NCI-H2107 treated with DMSO at 0.1 percent for 48 hours (cell line): ENCODE measurements at regions not wholly inside any gene's neighbourhood (a gene's known extent, or its start where the extent isn't known, plus 50 kb on each side); places are given as distances from the start of the nearest gene placed in this dataset.
"Not testable (repeated sequence)": the region's sequence is repeated elsewhere in the genome, so short reads cannot be mapped to it uniquely, and the experiment has no call there.

Source experiments
- DNase-seq: peaks from one replicate; lab custom pipeline; 2025; ENCODE audit not compliant: unreplicated experiment; lab: John Stamatoyannopoulos, UW

DNA sequence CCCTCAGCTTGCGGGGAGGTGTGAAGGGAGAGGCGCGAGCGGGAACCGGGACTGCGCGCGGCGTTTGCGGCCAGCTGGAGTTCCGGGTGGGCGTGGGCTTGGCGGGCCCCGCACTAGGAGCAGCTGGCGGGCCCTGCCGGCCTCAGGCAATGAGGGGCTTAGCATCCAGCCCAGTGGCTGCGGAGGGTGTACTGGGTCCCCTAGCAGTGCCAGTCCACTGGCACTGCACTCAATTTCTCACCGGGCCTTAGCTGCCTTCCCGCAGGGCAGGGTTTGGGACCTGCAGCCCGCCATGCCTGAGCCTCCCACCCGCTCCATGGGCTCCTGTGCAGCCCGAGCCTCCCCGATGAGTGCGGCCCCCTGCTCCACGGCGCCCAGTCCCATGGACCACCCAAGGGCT lies 163.5 kb upstream of the PTCH1 start:
- not testable (repeated sequence) for DNase-seq

DNA sequence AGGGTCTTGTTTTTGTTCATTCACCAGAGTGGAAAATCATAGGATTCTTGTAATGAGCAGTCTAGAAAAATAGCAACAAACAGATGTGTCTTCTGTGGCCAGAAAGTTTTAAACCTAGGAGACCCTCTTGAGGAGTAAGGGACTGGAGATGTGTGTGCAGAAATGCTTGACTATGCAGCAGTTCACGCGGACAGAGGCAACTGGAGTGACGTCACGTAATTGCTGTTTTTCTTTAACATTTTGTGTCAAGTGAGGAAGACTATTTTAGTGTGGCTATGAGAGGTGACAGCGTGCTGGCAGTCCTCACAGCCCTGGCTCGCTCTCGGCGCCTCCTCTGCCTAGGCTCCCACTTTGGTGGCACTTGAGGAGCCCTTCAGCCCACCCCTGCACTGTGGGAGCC lies 163.1 kb upstream of the PTCH1 start:
- no peak for DNase-seq

DNA sequence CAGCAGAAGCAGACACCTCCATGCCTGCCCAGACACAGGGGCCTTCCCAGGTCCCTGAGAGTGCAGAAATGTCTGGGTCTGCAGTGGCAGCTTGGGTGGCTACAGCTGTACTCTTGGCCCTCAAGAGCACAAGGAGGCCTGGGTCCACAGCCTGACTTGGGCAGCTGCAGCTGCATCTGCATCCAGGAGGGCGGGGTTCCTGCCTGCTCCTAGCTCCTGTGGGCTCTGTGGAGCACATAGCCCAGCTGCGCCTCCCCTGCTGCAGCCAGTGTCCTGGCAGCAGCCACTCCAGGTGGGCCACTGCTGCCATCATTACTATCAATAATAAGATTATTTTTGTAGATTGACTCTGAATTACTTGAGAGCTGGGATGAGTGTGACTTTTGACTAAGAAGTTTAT lies 162.0 kb upstream of the PTCH1 start:
- no peak for DNase-seq

DNA sequence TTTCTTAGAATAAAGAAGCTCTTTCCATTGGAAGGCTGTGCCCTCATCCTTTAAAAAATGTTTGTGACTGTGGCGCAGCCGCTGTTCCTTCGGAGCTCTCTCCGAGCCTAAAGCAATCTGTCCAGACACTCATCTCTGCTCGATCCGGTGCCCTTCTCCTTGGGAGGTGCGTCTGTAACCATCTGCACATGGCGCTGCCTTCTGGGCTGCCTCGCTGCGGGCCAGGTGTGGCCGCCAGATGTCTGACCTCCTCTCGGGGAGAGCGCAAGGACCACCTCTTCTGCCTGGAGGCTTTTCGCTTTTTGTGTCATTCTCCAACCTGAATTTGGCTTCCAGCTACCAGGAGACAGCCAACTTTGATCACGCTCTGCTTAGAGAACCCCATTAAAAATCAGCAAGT lies 153.4 kb upstream of the PTCH1 start:
- DNase-seq: no peak

DNA sequence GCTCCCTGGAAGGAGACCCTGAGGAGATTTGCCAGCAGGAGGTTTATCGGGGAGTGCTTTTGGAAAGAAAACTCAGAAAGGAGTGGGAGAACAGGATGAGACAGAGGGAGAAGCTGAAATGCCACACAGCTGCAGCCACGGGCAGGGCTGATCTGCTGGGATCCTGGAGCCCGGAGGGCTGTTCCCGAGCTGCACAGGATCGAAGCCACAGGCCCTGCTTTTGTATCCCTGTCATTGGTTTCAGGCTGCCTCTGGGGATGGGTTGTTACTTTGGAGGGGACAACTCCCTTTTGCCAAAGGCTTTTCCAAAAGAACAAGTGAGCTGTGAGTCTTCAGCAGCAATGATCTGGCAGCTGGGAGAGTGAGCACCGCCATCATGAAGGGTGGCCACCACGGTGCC lies 152.5 kb upstream of the PTCH1 start:
- no peak for DNase-seq

DNA sequence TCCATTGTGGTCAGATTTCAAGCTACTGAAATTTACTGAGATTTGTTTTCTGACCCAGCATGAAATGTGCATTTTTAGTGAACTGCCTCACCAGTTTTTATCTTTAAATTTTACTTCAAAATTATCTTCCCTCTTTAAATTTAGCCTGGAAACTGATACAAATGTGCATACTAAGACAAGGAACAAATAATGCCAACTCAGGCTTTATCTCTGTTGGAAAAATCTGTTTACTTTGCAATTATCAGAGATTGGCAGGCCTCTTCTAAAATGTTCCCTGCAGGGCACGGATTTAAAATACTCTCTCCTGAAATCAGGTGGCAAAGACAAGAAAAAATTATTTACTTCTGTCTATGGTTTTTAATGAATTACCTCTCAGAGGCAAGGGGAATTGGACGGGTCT lies 151.0 kb upstream of the PTCH1 start:
- DNase-seq: no peak

DNA sequence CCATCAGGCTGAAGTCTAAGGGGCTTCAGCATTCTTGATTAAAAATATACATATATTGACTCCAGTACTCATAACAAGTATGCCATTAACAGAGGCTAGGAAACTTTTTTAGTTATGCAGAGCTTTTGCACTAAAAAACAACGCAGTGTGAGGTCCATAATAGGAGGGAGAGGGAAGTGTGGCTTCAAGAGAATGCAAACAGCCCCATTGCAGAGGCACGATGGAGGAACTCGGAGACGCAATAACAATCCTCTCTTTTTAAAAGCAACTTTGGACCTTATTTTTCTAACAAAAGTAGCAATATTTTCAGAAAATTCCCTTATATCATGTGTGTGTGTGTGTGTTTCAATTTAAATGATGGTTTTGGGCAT lies 150.0 kb upstream of the PTCH1 start:
- DNase-seq: no peak

DNA sequence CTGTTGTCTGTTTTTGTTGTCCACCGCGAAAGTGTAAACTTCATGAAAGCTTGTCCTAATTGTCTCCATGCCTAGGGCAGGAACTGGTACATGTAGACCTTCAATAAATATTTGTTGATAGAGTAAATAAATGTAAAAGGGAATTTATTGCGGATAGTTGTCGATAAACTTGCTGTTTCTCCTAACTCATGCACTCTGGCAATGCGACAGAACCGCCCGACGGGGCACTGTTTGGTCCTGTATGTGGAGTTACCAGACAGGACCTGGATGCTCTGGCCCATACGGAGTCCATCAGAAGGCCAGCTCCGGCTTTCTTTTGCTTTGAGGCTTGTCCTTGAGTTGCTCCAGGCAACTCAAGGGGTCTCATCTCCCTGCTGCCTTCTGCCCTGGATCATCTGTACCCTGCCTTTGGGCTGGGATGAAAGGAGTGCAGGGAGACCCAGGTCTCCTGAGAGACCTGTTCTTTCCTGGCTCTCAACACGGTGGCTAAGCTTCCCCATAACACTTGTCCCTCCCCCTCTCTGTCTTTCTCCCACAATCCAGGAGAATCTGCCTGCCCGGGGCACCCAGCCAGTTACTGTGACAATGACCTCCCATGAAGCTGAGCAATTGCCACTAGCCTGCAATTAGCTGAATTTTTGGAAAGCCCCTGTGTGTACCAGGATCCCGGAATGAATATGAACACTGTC lies 149.5 kb upstream of the PTCH1 start:
- DNase-seq: no peak

DNA sequence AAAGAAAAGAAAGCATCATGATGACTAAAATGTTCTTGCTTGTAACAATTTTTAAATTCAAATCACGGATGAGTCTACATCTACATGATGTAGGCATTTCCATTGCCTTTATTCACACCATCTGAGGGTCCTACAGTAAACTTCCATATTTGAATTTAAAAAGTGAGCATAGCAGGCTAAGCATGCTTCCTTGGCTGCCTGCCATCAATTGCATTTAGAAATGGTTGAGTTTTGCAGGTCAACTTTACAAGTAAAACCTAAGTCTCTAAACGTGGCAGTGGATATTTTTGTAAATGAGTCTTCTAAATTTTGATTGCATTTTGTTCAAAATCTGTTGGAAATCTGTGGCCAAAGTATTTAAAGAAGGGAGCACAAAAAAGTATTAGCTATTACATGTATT lies 136.5 kb upstream of the PTCH1 start:
- no peak for DNase-seq

DNA sequence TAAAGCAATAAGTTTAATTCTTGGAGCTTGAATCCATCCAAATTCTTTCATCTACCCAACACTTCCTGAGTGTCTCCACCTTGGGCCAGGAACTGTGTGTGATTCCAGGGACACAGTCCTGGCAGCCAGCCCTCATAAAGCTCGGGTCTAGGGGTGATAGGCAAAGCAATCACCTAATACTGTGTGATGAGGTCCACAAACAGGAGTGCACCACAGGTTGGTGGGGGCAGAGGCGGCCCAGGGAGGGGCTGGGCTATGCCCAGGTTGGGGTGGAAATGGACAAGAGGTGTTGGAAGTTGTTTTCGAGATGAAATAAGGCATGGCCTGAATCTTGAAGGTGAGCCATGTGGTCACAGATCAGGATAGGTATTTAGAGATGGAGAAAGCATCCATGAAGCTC lies 133.9 kb upstream of the PTCH1 start:
- DNase-seq: no peak

DNA sequence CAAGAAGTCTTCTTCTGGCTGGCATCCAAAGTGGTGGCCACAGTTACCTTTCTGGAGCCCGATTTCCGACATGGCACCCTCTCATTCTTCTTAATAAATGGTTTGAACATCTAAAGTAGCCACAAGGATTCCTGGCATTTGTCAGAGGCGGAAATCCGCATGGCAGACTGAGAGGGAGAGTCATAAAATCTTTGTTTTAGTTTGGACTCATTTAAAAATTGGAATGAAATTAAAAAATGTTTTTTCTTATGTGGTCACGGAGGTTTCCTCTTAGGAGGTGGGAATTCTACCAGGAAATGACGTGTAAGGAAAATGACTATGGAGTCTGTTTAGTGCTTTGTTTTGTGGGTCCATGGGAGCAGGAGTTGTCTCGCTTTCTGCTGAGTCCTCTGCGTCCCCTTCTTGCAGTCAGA lies 133.0 kb upstream of the PTCH1 start:
- no peak for DNase-seq

DNA sequence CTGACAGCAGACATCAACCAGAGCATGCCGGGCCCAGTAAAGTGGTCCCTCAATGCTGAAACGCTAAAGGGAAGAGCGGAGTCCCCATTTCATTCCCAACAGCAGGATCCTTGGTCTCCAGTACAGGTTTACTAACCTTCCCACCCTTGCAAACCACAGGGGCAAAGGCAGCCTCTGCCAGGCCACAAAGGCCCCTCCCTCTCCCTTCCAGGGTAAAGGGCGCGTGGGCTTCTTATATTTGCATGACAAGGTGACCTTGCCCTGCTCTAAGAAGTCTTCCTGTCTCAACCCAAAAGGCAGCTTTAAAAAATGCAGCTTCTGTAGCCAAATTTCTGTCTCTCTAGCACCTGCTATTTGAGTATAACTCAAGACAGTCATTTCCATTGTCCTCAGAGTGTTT lies 131.5 kb upstream of the PTCH1 start:
- DNase-seq: no peak

DNA sequence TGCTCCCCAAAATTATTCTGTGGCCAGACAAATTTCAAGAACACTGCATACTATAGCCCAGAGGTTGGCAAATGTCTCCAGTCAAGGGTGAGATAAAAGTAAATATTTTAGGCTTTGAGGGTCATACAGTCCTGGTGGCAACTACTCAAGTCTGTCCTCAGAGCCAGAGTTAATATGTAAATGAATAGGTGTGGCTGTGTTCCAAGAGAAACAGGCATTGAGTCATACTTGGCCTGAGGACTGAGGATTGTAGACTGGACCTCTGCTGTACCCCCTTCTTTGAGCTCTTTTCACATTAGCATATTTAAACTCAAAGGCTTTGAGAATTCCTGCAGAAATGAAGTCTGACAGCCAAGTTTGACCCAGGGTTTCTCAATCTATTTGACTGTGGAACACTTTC lies 129.2 kb upstream of the PTCH1 start:
- DNase-seq: no peak

DNA sequence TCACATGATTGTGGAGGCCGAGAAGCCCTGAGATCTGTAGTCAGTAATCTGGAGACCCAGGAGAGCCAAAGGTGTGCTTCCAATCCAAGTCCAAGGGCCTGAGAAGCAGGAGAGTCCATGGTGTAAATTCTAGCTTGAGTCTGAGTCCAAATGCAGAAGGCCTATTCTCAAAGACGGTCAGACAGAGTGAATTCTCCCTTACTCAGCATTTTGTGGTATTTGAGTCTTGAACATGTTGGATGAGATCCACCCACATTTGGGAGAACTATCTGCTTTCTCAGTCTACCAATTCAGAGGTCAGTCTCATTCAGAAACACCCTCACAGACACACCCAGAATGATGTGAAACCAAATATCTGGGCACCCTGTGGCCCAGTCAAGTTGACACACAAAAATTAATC lies 128.8 kb upstream of the PTCH1 start:
- no peak for DNase-seq

DNA sequence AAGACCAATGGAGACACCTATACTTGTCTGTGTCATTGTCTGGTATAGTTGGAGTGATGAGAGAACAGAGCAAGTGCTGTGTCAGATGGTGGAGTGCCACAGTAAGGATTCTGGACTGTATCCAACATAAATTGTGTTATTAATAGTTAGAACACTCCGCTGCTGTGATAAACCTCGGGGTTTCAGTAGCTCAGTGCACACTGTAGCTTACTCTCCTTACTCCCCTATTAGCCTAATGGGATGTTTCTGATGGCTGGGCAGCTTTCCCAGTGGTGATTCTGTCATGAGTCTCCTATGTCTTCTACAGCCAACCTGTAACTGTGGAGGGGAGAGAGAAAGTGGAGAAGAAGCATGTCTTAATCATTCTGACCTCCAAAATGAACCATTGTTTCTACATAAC lies 127.6 kb upstream of the PTCH1 start:
- DNase-seq: no peak

DNA sequence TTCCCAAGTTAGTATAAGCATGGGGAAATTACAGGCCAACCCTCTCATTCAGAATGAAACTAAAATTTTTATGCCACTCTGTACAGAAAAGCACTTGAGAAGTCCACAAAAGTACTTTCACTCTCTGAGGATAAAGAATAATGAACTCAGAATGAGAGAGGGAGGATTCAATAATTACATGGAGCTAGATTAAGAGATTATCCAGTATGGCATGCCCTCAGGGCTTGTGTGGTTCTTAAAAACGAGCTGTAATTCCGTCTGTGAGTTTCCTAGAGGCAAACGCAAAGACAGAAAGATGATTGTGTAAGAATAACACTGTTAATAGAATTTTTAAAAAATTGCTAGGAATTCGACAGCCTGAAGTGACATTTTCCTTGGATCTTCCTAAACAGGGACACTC lies 126.8 kb upstream of the PTCH1 start:
- DNase-seq: no peak

DNA sequence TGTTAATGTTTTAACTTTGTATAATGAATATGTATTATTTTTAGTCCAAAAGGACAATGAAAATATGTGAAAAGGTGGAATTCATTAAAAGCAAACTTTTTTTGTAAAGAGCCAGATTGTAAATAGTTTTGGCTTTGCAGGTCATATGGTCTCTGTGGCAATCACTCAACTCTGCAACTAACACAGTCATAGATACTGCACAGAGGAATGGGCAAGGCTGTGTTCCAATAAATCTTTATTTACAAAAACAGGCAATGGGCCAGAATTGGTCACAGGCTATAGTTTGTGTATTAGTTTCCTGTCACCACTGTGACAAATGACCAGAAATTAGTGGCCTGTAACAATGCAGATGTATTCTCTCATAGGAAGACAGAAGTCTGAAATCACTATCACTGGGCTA lies 125.4 kb upstream of the PTCH1 start:
- no peak for DNase-seq

DNA sequence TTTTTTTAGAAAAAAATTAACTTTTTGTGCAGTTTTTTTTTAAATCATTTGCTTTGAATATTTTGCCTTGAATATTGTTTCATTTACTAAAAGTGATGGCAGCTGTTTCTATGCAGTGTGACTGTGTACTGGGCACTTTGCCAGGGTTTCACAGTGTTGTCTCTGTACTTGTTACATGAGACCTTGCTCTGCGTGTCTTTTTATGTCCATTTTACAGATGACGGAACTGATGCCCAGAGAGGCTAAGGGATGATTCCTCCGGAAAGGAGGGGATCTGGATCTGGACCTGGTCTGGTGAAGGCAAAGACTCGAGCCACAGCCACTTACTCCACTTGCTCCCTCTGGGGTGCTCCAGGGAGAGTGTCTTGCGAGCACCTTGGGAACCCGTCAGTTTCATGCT lies 124.8 kb upstream of the PTCH1 start:
- DNase-seq: no peak

DNA sequence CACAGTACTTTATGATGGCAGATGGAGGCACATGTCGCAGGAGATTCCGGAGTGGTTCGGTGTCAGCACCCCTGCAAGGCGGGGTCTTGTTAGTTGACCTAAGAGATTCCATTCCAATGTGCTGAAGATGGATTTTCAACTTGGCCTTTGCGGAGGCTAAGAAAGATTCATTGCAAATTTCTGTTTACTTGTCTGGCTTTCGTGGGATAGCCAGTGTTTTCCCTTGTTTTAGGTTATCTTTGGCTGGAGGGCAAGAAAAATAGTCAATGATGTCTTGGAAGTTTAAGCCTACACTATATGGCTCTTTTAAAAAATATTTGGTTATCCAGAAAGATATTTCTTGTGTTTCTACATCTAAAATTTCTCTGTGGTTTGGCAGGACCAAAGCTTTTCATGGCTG lies 123.6 kb upstream of the PTCH1 start:
- no peak for DNase-seq

DNA sequence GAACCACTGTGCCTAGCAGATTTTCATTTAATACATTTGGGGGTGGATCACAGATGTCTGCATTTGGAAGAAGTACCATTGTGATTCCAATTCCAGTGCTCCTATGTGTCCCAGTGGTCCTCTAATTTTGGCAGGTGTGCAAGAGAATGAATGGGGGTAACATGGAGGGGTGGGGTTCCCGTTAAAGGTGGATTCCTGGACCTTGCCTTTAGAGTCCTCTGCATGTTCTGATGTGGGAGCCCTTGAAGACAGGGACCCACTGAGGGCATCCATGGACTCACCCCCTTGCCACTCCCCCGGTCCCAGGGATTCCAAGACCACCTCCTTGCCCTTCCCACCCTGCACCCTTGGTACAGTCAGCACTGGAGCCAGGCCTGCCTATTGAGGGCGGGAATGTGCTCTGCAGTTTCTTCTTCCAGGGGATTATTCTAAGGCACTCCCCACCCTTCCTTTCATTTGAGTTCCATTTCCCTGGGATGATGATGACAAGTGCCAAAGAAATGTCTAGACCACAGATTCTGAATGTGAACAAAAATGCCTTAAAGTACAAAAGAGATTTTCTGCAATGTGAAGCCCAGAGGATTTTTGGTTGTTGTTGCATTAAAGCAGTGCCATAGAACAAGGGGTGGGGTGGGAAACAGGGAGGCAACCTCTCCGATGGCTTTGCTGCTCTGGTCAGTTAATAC lies 119.4 kb upstream of the PTCH1 start:
- DNase-seq: no peak

DNA sequence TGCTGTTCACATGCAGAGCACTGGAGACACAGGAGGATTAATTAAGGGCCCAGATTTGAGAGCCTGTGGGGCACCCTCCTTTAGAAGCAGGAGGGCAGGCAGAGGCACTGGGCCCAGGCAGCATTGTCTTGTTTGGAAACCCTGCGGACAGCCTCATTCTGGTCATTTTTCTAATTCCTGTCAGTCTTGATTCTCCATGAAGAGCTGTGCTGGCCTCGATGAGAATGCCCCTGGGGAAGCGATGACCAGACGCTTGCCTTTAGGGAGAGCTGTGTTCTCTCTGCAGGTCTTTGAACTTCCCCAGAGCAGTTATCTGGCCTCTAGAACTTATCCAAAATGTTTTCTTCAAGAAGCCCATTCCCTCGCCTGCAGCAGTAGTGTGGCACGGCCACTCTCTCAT lies 117.8 kb upstream of the PTCH1 start:
- no peak for DNase-seq

DNA sequence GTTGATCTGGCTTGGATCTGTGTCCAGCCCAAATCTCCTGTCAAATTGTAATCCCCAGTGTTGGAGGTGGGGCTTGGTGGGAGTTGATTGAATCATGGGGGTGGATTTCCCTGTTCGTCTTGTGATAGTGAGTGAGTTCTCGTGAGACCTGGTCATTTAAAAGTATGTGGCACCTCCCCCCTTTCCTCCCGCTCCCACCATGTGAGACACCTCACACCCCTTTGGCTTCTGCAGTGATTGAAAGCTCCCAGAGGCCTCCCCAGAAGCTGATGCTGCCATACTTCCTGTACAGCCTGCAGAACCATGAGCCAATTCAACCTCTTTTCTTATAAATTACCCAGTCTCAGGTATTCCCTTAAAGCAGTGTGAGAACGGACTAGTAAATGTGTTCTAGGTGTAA lies 117.3 kb upstream of the PTCH1 start:
- no peak for DNase-seq

DNA sequence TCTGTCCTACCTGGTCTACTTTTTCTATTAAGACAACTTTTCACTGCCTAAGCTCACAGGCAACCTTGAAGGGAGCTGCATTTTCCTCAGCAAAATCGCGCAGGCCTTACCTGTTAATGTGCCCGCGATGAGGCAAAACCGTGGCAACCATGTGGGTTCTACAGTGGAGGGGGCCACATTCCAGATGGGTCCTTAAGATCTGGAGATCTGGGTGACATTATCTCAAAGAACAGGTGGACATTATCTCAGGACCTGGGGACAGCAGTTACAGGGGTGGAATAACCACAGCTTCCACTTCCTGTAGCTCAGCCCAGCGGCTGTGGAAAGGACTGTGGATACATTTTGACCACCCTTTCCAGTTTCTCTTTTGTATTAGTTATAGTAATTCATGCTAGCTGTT lies 112.8 kb upstream of the PTCH1 start:
- no peak for DNase-seq
